CD4-positive, alpha-beta memory T cell (primary cell): ENCODE measurements at regions not wholly inside any gene's neighbourhood (a gene's known extent, or its start where the extent isn't known, plus 50 kb on each side); places are given as distances from the start of the nearest gene placed in this dataset.

Experiments used
- CTCF ChIA-PET: fragments of 350-600 bp; sonication (Branson Sonifier 250); formaldehyde crosslinking; loops from one replicate; lab custom pipeline; 2021; ENCODE audit warnings: inconsistent platforms; ENCODE audit not compliant: partially characterized antibody; lab: Charles Lee
- POLR2A ChIA-PET: fragments of 350-600 bp; sonication (Branson Sonifier 250); formaldehyde crosslinking; loops from one replicate; lab custom pipeline; 2021; ENCODE audit not compliant: partially characterized antibody; lab: Charles Lee
- DNase-seq, 5 donors: peaks; one replicate each; pipeline versions ENCODE4 v3.0.0 to v3.0.0-alpha.2; 2020 to 2022; ENCODE audit warnings: mixed read lengths in 1 of 5
- H3K27ac ChIP-seq: one replicate; pipeline ENCODE4 v1.7.0; 2013; ENCODE audit warnings: low read depth, low read length
- H3K27me3 ChIP-seq: 2 replicates; pipeline ENCODE4 v1.7.0; 2013; ENCODE audit warnings: mild to moderate bottlenecking, low read length, moderate library complexity; ENCODE audit not compliant: insufficient read depth
- H3K36me3 ChIP-seq: 2 replicates; pipeline ENCODE4 v1.7.0; 2013; ENCODE audit warnings: mild to moderate bottlenecking, low read length, moderate library complexity; ENCODE audit not compliant: insufficient read depth
- H3K4me1 ChIP-seq: 2 replicates; pipeline ENCODE4 v1.7.0; 2013; ENCODE audit warnings: mild to moderate bottlenecking, low read length, moderate library complexity; ENCODE audit not compliant: insufficient read depth
- H3K4me3 ChIP-seq, 2 donors: one replicate each; pipeline ENCODE4 v1.7.0; 2013; ENCODE audit warnings: low read length in 2 of 2, mild to moderate bottlenecking in 1 of 2
- H3K9me3 ChIP-seq, 2 donors: one replicate each; pipeline ENCODE4 v1.7.0; 2013; ENCODE audit warnings: low read length in 2 of 2, control low read depth in 1 of 2; ENCODE audit not compliant: control insufficient read depth in 1 of 2
- H3K27ac Mint-ChIP-seq, 7 donors: one replicate each; pipeline ENCODE4 v1.8.0; 2020 to 2021; ENCODE audit warnings: mixed read lengths in 7 of 7, mild to moderate bottlenecking in 6 of 7, inconsistent platforms in 3 of 7, moderate library complexity in 3 of 7
- H3K27me3 Mint-ChIP-seq, 2 donors: one replicate each; pipeline ENCODE4 v1.8.0; 2020 to 2021; ENCODE audit warnings: mixed read lengths in 2 of 2
- H3K36me3 Mint-ChIP-seq, 2 donors: one replicate each; pipeline ENCODE4 v1.8.0; 2020 to 2021; ENCODE audit warnings: mixed read lengths in 2 of 2, inconsistent platforms in 1 of 2, mild to moderate bottlenecking in 1 of 2
- H3K4me1 Mint-ChIP-seq, 4 donors: one replicate each; pipeline ENCODE4 v1.8.0; 2020 to 2021; ENCODE audit warnings: mixed read lengths in 4 of 4, mild to moderate bottlenecking in 1 of 4
- H3K4me3 Mint-ChIP-seq, 8 donors: one replicate each; pipeline ENCODE4 v1.8.0; 2020 to 2021; ENCODE audit warnings: mixed read lengths in 8 of 8, mild to moderate bottlenecking in 7 of 8, moderate library complexity in 6 of 8, inconsistent platforms in 3 of 8
- H3K9me3 Mint-ChIP-seq, 8 donors: one replicate each; pipeline ENCODE4 v1.8.0; 2020 to 2021; ENCODE audit warnings: mixed read lengths in 8 of 8, mild to moderate bottlenecking in 5 of 8, inconsistent platforms in 3 of 8, moderate library complexity in 1 of 8
- intact Hi-C: fragments of 100-400 bp; cut with micrococcal nuclease; formaldehyde crosslinking; loops from one replicate; pipeline ENCODE4 v1.15.1; 2023

- Histone ChIP-seq H3K36me3 (no peaks in the 10 kb centered on the region), H3K4me1 (no peaks in the 10 kb centered on the region), H3K27me3 (no peaks in the 10 kb centered on the region), H3K4me3 (no peak overlapping the region), H3K9me3 (no peaks in the 10 kb centered on the region), H3K27ac (no peak overlapping the region)
- H3K36me3 Mint-ChIP-seq = no peaks in the 10 kb centered on the region
- no peak overlapping the region for H3K4me3 Mint-ChIP-seq
- no peaks in the 10 kb centered on the region for H3K4me1 Mint-ChIP-seq
- intact Hi-C loops = no loop called here
- no peak for DNase-seq
- H3K27me3 Mint-ChIP-seq = no peaks in the 10 kb centered on the region
- no peak overlapping the region for H3K27ac Mint-ChIP-seq
- ChIA-PET CTCF (interaction anchor here (0.6 kb wide), 1 partner anchor 801 kb away, joined by 3 read pairs; no protein-coding TSS in a partner anchor), POLR2A (no interaction called here)
- H3K9me3 Mint-ChIP-seq = no peaks in the 10 kb centered on the region
Observed at GRCh38 chr18:78420116-78420515, 559.5 kb upstream of the SALL3 start.

- intact Hi-C loops = no loop called here
- Histone ChIP-seq H3K27ac (no peak overlapping the region), H3K4me3 (no peak overlapping the region), H3K4me1 (no peaks in the 10 kb centered on the region), H3K27me3 (no peaks in the 10 kb centered on the region), H3K36me3 (no peaks in the 10 kb centered on the region), H3K9me3 (no peaks in the 10 kb centered on the region)
- H3K4me3 Mint-ChIP-seq = no peak overlapping the region
- no peaks in the 10 kb centered on the region for H3K9me3 Mint-ChIP-seq
- no peak overlapping the region for H3K27ac Mint-ChIP-seq
- no peaks in the 10 kb centered on the region for H3K27me3 Mint-ChIP-seq
- H3K4me1 Mint-ChIP-seq = no peaks in the 10 kb centered on the region
- ChIA-PET POLR2A (no interaction called here), CTCF (no interaction called here)
- no peak for DNase-seq
- H3K36me3 Mint-ChIP-seq = no peaks in the 10 kb centered on the region
Observed at GRCh38 chr18:78421392-78421791, 558.2 kb upstream of the SALL3 start.

GRCh38 chr18:78422336-78422735 is 557.3 kb upstream of the SALL3 start:
- no peaks in the 10 kb centered on the region for H3K36me3 Mint-ChIP-seq

GRCh38 chr18:78423811-78424210 is 555.8 kb upstream of the SALL3 start:
- Histone ChIP-seq H3K27me3 (no peaks in the 10 kb centered on the region), H3K4me3 (no peak overlapping the region), H3K9me3 (no peaks in the 10 kb centered on the region), H3K27ac (no peak overlapping the region), H3K4me1 (no peaks in the 10 kb centered on the region), H3K36me3 (no peaks in the 10 kb centered on the region)
- no peak overlapping the region for H3K27ac Mint-ChIP-seq
- no peaks in the 10 kb centered on the region for H3K27me3 Mint-ChIP-seq
- H3K4me1 Mint-ChIP-seq = no peaks in the 10 kb centered on the region
- CTCF ChIA-PET = no interaction called here
- no peak for DNase-seq
- H3K4me3 Mint-ChIP-seq = no peak overlapping the region
- no peaks in the 10 kb centered on the region for H3K36me3 Mint-ChIP-seq
- POLR2A ChIA-PET = no interaction called here
- no peaks in the 10 kb centered on the region for H3K9me3 Mint-ChIP-seq
- intact Hi-C loops = no loop called here

More at GRCh38 chr18:78422336-78422735, 557.3 kb upstream of the SALL3 start:
- Mint-ChIP-seq H3K4me1 (no peaks in the 10 kb centered on the region), H3K4me3 (no peak overlapping the region), H3K27ac (no peak overlapping the region), H3K27me3 (no peaks in the 10 kb centered on the region), H3K9me3 (no peaks in the 10 kb centered on the region)
- Histone ChIP-seq H3K9me3 (no peaks in the 10 kb centered on the region), H3K4me3 (no peak overlapping the region), H3K27ac (no peak overlapping the region), H3K36me3 (no peaks in the 10 kb centered on the region), H3K27me3 (no peaks in the 10 kb centered on the region), H3K4me1 (no peaks in the 10 kb centered on the region)
- ChIA-PET POLR2A (no interaction called here), CTCF (no interaction called here)
- intact Hi-C loops = no loop called here
- no peak for DNase-seq

- DNase-seq = no peak
- no peaks in the 10 kb centered on the region for H3K4me1 Mint-ChIP-seq
- intact Hi-C loops = no loop called here
- no peak overlapping the region for H3K27ac Mint-ChIP-seq
- CTCF ChIA-PET = no interaction called here
- H3K9me3 Mint-ChIP-seq = no peaks in the 10 kb centered on the region
- Histone ChIP-seq H3K36me3 (no peaks in the 10 kb centered on the region), H3K4me3 (no peak overlapping the region), H3K27me3 (no peaks in the 10 kb centered on the region), H3K9me3 (no peaks in the 10 kb centered on the region), H3K4me1 (no peaks in the 10 kb centered on the region), H3K27ac (no peak overlapping the region)
- POLR2A ChIA-PET = no interaction called here
- no peaks in the 10 kb centered on the region for H3K36me3 Mint-ChIP-seq
- H3K4me3 Mint-ChIP-seq = no peak overlapping the region
- no peaks in the 10 kb centered on the region for H3K27me3 Mint-ChIP-seq
Observed at GRCh38 chr18:78424403-78425018, 555.1 kb upstream of the SALL3 start.

GRCh38 chr18:78425019-78425412 is 554.6 kb upstream of the SALL3 start:
- intact Hi-C loops = no loop called here
- no peaks in the 10 kb centered on the region for H3K27me3 Mint-ChIP-seq
- no peak overlapping the region for H3K4me3 ChIP-seq
- no peaks in the 10 kb centered on the region for H3K4me1 ChIP-seq
- no peaks in the 10 kb centered on the region for H3K9me3 ChIP-seq
- no peak overlapping the region for H3K27ac ChIP-seq
- H3K9me3 Mint-ChIP-seq = no peaks in the 10 kb centered on the region
- H3K4me3 Mint-ChIP-seq = no peak overlapping the region
- H3K27ac Mint-ChIP-seq = no peak overlapping the region
- ChIA-PET POLR2A (no interaction called here), CTCF (no interaction called here)
- no peaks in the 10 kb centered on the region for H3K4me1 Mint-ChIP-seq
- no peaks in the 10 kb centered on the region for H3K27me3 ChIP-seq
- DNase-seq = no peak
- no peaks in the 10 kb centered on the region for H3K36me3 ChIP-seq
- no peaks in the 10 kb centered on the region for H3K36me3 Mint-ChIP-seq

DNA sequence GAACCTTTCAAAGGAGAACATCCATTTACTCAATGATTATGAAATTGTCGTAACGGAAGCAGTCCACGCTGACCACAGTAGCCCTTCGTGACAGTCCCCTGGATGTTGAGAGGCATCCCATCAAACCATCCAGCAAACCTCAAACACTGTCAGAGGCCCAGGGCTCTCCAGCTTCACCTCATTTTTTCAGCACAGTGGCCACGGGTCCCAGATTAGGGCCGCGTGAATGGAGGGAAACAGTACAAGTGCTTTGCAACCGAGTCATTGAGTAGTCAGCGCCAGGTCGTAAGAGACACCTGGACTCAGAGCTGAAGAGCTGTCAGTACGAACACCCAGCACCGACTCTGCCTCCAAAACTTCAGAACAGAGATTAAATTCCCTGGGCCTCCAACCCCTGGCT is 552.5 kb upstream of the SALL3 start:
- H3K4me3 Mint-ChIP-seq = no peak overlapping the region
- H3K27me3 Mint-ChIP-seq = no peaks in the 10 kb centered on the region
- intact Hi-C loops = no loop called here
- H3K4me1 Mint-ChIP-seq = no peaks in the 10 kb centered on the region
- ChIA-PET POLR2A (no interaction called here), CTCF (no interaction called here)
- H3K27ac ChIP-seq = no peak overlapping the region
- no peak overlapping the region for H3K27ac Mint-ChIP-seq
- H3K36me3 Mint-ChIP-seq = no peaks in the 10 kb centered on the region
- no peaks in the 10 kb centered on the region for H3K36me3 ChIP-seq
- no peaks in the 10 kb centered on the region for H3K9me3 ChIP-seq
- no peaks in the 10 kb centered on the region for H3K4me1 ChIP-seq
- no peak overlapping the region for H3K4me3 ChIP-seq
- no peak for DNase-seq
- H3K9me3 Mint-ChIP-seq = peaks cover 0 to 4% (median 0%) of the 10 kb centered on the region in 8 donors
- no peaks in the 10 kb centered on the region for H3K27me3 ChIP-seq
